Suprapubic skin (tissue), 4 donors: ENCODE measurements at regions not wholly inside any gene's neighbourhood (a gene's known extent, or its start where the extent isn't known, plus 50 kb on each side); places are given as distances from the start of the nearest gene placed in this dataset.

Source experiments
- DNase-seq, 2 donors: peaks; one replicate each; pipeline ENCODE4 v3.0.0-alpha.2; 2019; ENCODE audit warnings: low spot score in 2 of 2
- H3K27ac ChIP-seq: fragments of 200-600 bp; sonication (generic); one replicate; pipeline ENCODE4 v1.5.1; 2019
- H3K27me3 ChIP-seq: fragments of 200-600 bp; sonication (generic); one replicate; pipeline ENCODE4 v1.5.1; 2019
- H3K36me3 ChIP-seq: fragments of 200-600 bp; sonication (generic); one replicate; pipeline ENCODE4 v1.5.1; 2019
- H3K4me1 ChIP-seq: fragments of 200-600 bp; sonication (generic); one replicate; pipeline ENCODE4 v1.5.1; 2019
- H3K4me3 ChIP-seq: fragments of 200-600 bp; sonication (generic); one replicate; pipeline ENCODE4 v1.5.1; 2019; ENCODE audit warnings: mild to moderate bottlenecking
- H3K9me3 ChIP-seq: fragments of 200-600 bp; sonication (generic); one replicate; pipeline ENCODE4 v1.5.1; 2019
- CTCF ChIP-seq, 2 donors: fragments of 200-600 bp in 1 of 2; fragments of 450-650 bp in 1 of 2; sonication (generic) in 1 of 2; IDR thresholded peaks; one replicate each; pipeline ENCODE4 v1.5.1; 2016 to 2019; ENCODE audit warnings: antibody characterized with exemption in 2 of 2, mild to moderate bottlenecking in 1 of 2, moderate library complexity in 1 of 2
- EP300 ChIP-seq: sonication (generic); formaldehyde crosslinking; IDR thresholded peaks from one replicate; pipeline ENCODE4 v1.6.1; 2017; ENCODE audit warnings: antibody characterized with exemption
- POLR2A ChIP-seq, 2 donors: fragments of 450-650 bp; IDR thresholded peaks; one replicate each; pipeline ENCODE4 v1.6.1; 2017; ENCODE audit warnings: antibody characterized with exemption in 2 of 2, mild to moderate bottlenecking in 2 of 2, moderate library complexity in 2 of 2
- POLR2AphosphoS5 ChIP-seq, 3 donors: sonication (generic); formaldehyde crosslinking; IDR thresholded peaks; one replicate each; pipeline ENCODE4 v1.6.1; 2017; ENCODE audit warnings: antibody characterized with exemption in 3 of 3
- WGBS: methylation state at CpG from one replicate; pipeline ENCODE4 v1.1.5; 2018; 5-methylcytosine and 5-hydroxymethylcytosine counted together

DNA sequence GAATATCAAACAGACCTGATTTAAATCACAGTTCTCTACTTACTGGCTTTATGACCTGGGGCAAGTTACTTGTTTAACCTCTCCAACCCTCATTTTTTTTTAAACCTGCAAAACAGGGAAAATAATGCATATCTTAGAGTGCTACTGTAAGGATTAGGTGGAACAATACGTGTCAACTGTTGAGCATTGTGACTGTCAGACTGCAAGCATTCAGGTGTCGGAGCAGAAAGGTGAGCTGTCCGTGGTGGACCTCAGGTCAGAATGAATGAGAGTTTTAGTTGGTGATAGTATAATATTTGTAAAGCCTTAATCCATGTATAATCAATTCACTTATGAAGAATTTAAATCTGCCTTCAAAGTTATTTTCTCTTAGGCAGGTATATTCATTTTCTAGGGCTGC is 404.2 kb downstream of the ETNK1 start:
- no peaks in the 10 kb centered on the region for H3K4me1 ChIP-seq
- H3K36me3 ChIP-seq: no peaks in the 10 kb centered on the region
- H3K9me3 ChIP-seq: no peaks in the 10 kb centered on the region
- TF ChIP-seq POLR2A (IDR thresholded peaks at IDR 0.05): no peak
- no peak for TF ChIP-seq EP300
- TF ChIP-seq CTCF (IDR thresholded peaks at IDR 0.05): no peak
- TF ChIP-seq POLR2AphosphoS5 (IDR thresholded peaks at IDR 0.05): no peak
- 80% methylated on average over 3 of the region's 3 CpGs for WGBS
- no peak for DNase-seq
- H3K27me3 ChIP-seq: no peaks in the 10 kb centered on the region
- no peak overlapping the region for H3K27ac ChIP-seq
- no peak overlapping the region for H3K4me3 ChIP-seq

DNA sequence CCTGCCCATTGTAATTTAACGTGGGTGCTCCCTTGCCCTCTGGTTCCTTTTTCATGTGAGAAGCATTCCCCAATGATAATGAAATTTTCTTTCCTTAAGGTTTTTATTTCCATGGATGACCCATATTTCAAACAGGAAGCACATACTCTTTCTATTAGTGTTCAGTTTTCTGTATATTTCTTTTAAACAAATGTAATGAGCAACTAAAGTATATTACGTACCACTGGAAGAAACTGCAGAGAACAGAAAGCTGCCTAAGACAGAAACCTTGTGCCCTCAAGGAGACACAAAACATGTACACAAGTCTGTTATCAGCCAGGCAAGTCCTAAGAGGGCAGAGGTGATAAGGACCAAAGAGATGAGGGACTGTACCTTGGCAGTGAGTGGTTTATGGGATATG is 414.9 kb downstream of the ETNK1 start:
- no peaks in the 10 kb centered on the region for H3K9me3 ChIP-seq
- DNase-seq: no peak
- no peaks in the 10 kb centered on the region for H3K4me1 ChIP-seq
- no peaks in the 10 kb centered on the region for H3K36me3 ChIP-seq
- H3K27me3 ChIP-seq: no peaks in the 10 kb centered on the region
- H3K27ac ChIP-seq: no peak overlapping the region
- 52% methylated on average over 2 of the region's 2 CpGs for WGBS
- H3K4me3 ChIP-seq: no peak overlapping the region
- no peak for TF ChIP-seq CTCF (IDR thresholded peaks at IDR 0.05)
- no peak for TF ChIP-seq POLR2AphosphoS5 (IDR thresholded peaks at IDR 0.05)
- TF ChIP-seq POLR2A (IDR thresholded peaks at IDR 0.05): no peak
- TF ChIP-seq EP300: no peak

DNA sequence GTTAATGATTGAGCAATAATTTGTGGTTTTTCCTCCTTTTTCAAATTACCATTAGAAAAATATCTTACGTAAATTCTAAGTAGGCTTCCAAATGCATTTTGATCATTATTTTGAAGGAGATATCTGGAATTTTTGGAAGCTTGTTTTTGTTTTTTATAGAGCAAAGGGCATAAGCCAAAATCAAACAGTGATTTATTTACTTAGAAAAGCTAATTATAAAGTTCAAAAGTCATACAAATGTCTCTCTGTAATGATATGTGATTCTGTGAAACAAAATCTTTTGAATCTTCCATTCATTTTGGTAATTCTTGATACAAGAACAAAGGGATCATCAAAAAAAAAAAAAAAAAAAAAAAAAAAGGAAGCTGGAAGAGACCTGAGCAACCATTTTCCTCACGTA is 416.8 kb downstream of the ETNK1 start:
- no peaks in the 10 kb centered on the region for H3K9me3 ChIP-seq
- no peaks in the 10 kb centered on the region for H3K27me3 ChIP-seq
- WGBS: 79% methylated on average over 2 of the region's 2 CpGs
- DNase-seq: no peak
- H3K4me1 ChIP-seq: no peaks in the 10 kb centered on the region
- no peak overlapping the region for H3K4me3 ChIP-seq
- no peaks in the 10 kb centered on the region for H3K36me3 ChIP-seq
- no peak overlapping the region for H3K27ac ChIP-seq
- no peak for TF ChIP-seq POLR2A (IDR thresholded peaks at IDR 0.05)
- TF ChIP-seq POLR2AphosphoS5 (IDR thresholded peaks at IDR 0.05): no peak
- no peak for TF ChIP-seq EP300
- no peak for TF ChIP-seq CTCF (IDR thresholded peaks at IDR 0.05)

DNA sequence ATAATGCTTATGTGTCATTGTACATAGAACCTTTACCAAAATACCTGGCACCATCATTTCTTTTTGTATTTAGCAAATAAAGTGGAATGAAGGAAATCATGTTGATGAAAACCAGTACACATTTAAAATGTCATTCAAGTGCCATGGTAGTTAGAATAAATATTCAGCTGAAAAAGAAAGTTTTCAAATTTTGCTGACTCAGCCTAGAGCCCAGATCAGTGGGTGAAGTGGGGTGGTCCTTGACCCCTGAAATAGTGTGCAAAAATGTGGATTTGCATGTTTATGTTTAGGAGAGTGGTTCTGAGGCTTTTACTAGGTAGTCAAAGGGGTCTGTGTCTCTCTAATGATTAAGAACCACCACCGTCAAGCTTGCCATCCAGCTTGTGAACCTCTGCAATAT is 418.7 kb downstream of the ETNK1 start:
- H3K27ac ChIP-seq: no peak overlapping the region
- WGBS: 100% methylated on average over 1 of the region's 1 CpG
- H3K9me3 ChIP-seq: no peaks in the 10 kb centered on the region
- no peaks in the 10 kb centered on the region for H3K36me3 ChIP-seq
- no peaks in the 10 kb centered on the region for H3K4me1 ChIP-seq
- H3K4me3 ChIP-seq: no peak overlapping the region
- DNase-seq: no peak
- TF ChIP-seq CTCF (IDR thresholded peaks at IDR 0.05) (no peak), POLR2A (IDR thresholded peaks at IDR 0.05) (no peak), EP300 (no peak), POLR2AphosphoS5 (IDR thresholded peaks at IDR 0.05) (no peak)
- no peaks in the 10 kb centered on the region for H3K27me3 ChIP-seq

DNA sequence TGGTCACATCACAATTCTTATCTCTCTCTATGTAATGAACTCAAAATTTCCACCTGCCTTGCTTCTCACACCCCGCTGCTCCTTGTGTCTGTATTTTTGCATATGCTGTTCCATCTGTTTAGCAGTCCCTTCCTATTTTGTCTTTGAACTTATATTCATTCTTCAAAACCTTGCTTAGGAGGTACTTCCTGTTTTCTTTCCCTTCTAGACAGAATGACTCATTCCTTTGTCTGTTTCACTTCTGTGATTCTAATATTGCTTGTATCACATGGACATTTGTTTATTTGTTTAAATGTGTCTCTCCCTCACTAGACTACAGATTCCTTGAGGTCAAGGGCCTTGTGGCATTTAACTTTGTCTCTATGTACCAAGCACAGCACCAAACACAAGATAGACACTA is 424.2 kb downstream of the ETNK1 start:
- DNase-seq: no peak
- Histone ChIP-seq H3K4me3 (no peak overlapping the region), H3K9me3 (no peaks in the 10 kb centered on the region), H3K4me1 (no peaks in the 10 kb centered on the region), H3K27me3 (no peaks in the 10 kb centered on the region), H3K27ac (no peak overlapping the region), H3K36me3 (no peaks in the 10 kb centered on the region)
- TF ChIP-seq POLR2A (IDR thresholded peaks at IDR 0.05) (no peak), CTCF (IDR thresholded peaks at IDR 0.05) (no peak), POLR2AphosphoS5 (IDR thresholded peaks at IDR 0.05) (no peak), EP300 (no peak)
- 96% methylated on average over 1 of the region's 1 CpG for WGBS
